ENCODE measurements at regions not wholly inside any gene's neighbourhood (a gene's known extent, or its start where the extent isn't known, plus 50 kb on each side); places are given as distances from the start of the nearest gene placed in this dataset.

- WGBS, 2 donors: 66 to 74% methylated on average over 2 of the region's 2 CpGs
- H3K27me3 ChIP-seq: no peaks in the 10 kb centered on the region
- TF ChIP-seq POLR2A (IDR thresholded peaks at IDR 0.05) (no peak), CTCF (IDR thresholded peaks at IDR 0.05) (no peak)
- no peaks in the 10 kb centered on the region for H3K4me1 ChIP-seq
- H3K4me3 ChIP-seq (replicated peaks in 1 of 3): no peak overlapping the region
- no peaks in the 10 kb centered on the region for H3K9me3 ChIP-seq
- intact Hi-C loops (cut with DNase I): no loop called here
- H3K27ac ChIP-seq: no peak overlapping the region
- DNase-seq: no peak
- no peaks in the 10 kb centered on the region for H3K36me3 ChIP-seq
These were observed 103.4 kb downstream of the MED10 start for GRCh38 chr5:6274846-6275543.

- H3K9me3 ChIP-seq: no peaks in the 10 kb centered on the region
- WGBS, 2 donors: 68 to 83% methylated on average over 4 of the region's 4 CpGs
- intact Hi-C loops (cut with DNase I): no loop called here
These were observed 104.6 kb downstream of the MED10 start for GRCh38 chr5:6273749-6274148.

GRCh38 chr5:6273090-6273735, 105.1 kb downstream of the MED10 start:
- intact Hi-C loops (cut with DNase I): no loop called here
- Histone ChIP-seq H3K4me1 (no peaks in the 10 kb centered on the region), H3K27ac (no peak overlapping the region), H3K36me3 (no peaks in the 10 kb centered on the region), H3K4me3 (replicated peaks in 1 of 3) (no peak overlapping the region), H3K27me3 (no peaks in the 10 kb centered on the region), H3K9me3 (no peaks in the 10 kb centered on the region)
- 84 to 85% methylated on average over 10 of the region's 10 CpGs for WGBS, 2 donors
- TF ChIP-seq POLR2A (IDR thresholded peaks at IDR 0.05) (no peak), CTCF (IDR thresholded peaks at IDR 0.05) (no peak)
- no peak for DNase-seq

More at GRCh38 chr5:6273749-6274148, 104.6 kb downstream of the MED10 start:
- Histone ChIP-seq H3K4me3 (replicated peaks in 1 of 3) (no peak overlapping the region), H3K4me1 (no peaks in the 10 kb centered on the region), H3K27ac (no peak overlapping the region), H3K27me3 (no peaks in the 10 kb centered on the region), H3K36me3 (no peaks in the 10 kb centered on the region)
- TF ChIP-seq POLR2A (IDR thresholded peaks at IDR 0.05) (no peak), CTCF (IDR thresholded peaks at IDR 0.05) (no peak)
- DNase-seq: no peak

GRCh38 chr5:6269925-6270324, 108.4 kb downstream of the MED10 start:
- no peak for DNase-seq
- TF ChIP-seq CTCF (IDR thresholded peaks at IDR 0.05): no peak
- no peak for TF ChIP-seq POLR2A (IDR thresholded peaks at IDR 0.05)
- intact Hi-C loops (cut with DNase I): no loop called here
- no peaks in the 10 kb centered on the region for H3K27me3 ChIP-seq
- 89% methylated on average over 7 of the region's 7 CpGs for WGBS, 2 donors
- no peaks in the 10 kb centered on the region for H3K36me3 ChIP-seq
- H3K9me3 ChIP-seq: no peaks in the 10 kb centered on the region
- no peaks in the 10 kb centered on the region for H3K4me1 ChIP-seq
- H3K4me3 ChIP-seq (replicated peaks in 1 of 3): no peak overlapping the region
- H3K27ac ChIP-seq: no peak overlapping the region

- intact Hi-C loops (cut with DNase I): no loop called here
- H3K27ac ChIP-seq: no peak overlapping the region
- 71 to 72% methylated on average over 3 of the region's 3 CpGs for WGBS, 2 donors
These were observed 111.6 kb downstream of the MED10 start for GRCh38 chr5:6266671-6267197.

More at GRCh38 chr5:6266671-6267197, 111.6 kb downstream of the MED10 start:
- no peaks in the 10 kb centered on the region for H3K9me3 ChIP-seq
- no peaks in the 10 kb centered on the region for H3K27me3 ChIP-seq
- no peak for TF ChIP-seq POLR2A (IDR thresholded peaks at IDR 0.05)
- TF ChIP-seq CTCF (IDR thresholded peaks at IDR 0.05): no peak
- H3K4me3 ChIP-seq (replicated peaks in 1 of 3): no peak overlapping the region
- H3K4me1 ChIP-seq: no peaks in the 10 kb centered on the region
- H3K36me3 ChIP-seq: no peaks in the 10 kb centered on the region
- no peak for DNase-seq

All from thyroid gland (tissue), 4 donors.